ENCODE measurements at regions not wholly inside any gene's neighbourhood (a gene's known extent, or its start where the extent isn't known, plus 50 kb on each side); places are given as distances from the start of the nearest gene placed in this dataset.

- 0% methylated on average over 1 of the region's 1 CpG for WGBS (ENCODE audit: insufficient coverage, insufficient replicate concordance, low lambda C conversion rate, missing lambda C conversion rate)
Observed at GRCh38 chr13:61563645-61564044, 148.0 kb upstream of the PCDH20 start.

GRCh38 chr13:61546911-61547310 is 131.3 kb upstream of the PCDH20 start:
- H3K4me2 ChIP-seq (ENCODE audit: control insufficient read depth, insufficient read depth): no peak overlapping the region
- ChIA-PET POLR2A (no interaction called here), CTCF (no interaction called here), SMC1A (ENCODE audit: uncharacterized antibody, unreplicated experiment) (no interaction called here), RAD21 (ENCODE audit: unreplicated experiment) (no interaction called here)
- H4K20me1 ChIP-seq (ENCODE audit: control insufficient read depth, insufficient read depth): no peaks in the 10 kb centered on the region
- no peak for TF ChIP-seq POLR2A (IDR thresholded peaks at IDR 0.05; ENCODE audit: low read depth, low read length)
- TF ChIP-seq HDAC2 (IDR thresholded peaks at IDR 0.05): no peak
- no peak for TF ChIP-seq ELK1 (IDR thresholded peaks at IDR 0.05; ENCODE audit: low read depth, low read length)
- TF ChIP-seq CHD4 (IDR thresholded peaks at IDR 0.05): no peak
- TF ChIP-seq EP300 (IDR thresholded peaks at IDR 0.05; ENCODE audit: borderline replicate concordance in 1 of 2, control insufficient read depth in 1 of 2, low read depth in 2 of 2, low read length in 2 of 2): no peak
- no peak for TF ChIP-seq NBN (IDR thresholded peaks at IDR 0.05)
- TF ChIP-seq SUPT20H (IDR thresholded peaks at IDR 0.05; ENCODE audit: borderline replicate concordance, control insufficient read depth, low read depth, low read length): no peak
- TF ChIP-seq STAT1 (conservative IDR thresholded peaks at IDR 0.05): no peak
- TF ChIP-seq CREM (IDR thresholded peaks at IDR 0.05; ENCODE audit: low read depth): no peak
- no peak for TF ChIP-seq EZH2 (IDR thresholded peaks at IDR 0.05; ENCODE audit: borderline replicate concordance, control insufficient read depth, low read depth, low read length)
- no peak for TF ChIP-seq SREBF1 (IDR thresholded peaks at IDR 0.05; ENCODE audit: low read length)
- TF ChIP-seq HSF1 (IDR thresholded peaks at IDR 0.05; ENCODE audit: low read depth, low read length): no peak
- FAIRE-seq (no peak), DNase-seq (ENCODE audit: low read depth, low spot score) (no peak), ATAC-seq (no peak)
- intact Hi-C loops (cut with micrococcal nuclease; ENCODE audit: unreplicated experiment) (no loop called here), in situ Hi-C loops (cut with MboI) (no loop called here)
- H3K4me3 ChIP-seq: no peak overlapping the region
- H3K9ac ChIP-seq (ENCODE audit: control insufficient read depth, insufficient read depth, low read length): no peak overlapping the region
- H3K79me2 ChIP-seq (ENCODE audit: control insufficient read depth, insufficient read depth, low read length): no peaks in the 10 kb centered on the region
- H3K27ac ChIP-seq (ENCODE audit: control insufficient read depth, insufficient read depth): no peak overlapping the region
- no TSS peak for BruUV-seq (replicated peaks)
- 17% methylated on average over 6 of the region's 6 CpGs for WGBS (ENCODE audit: insufficient coverage, insufficient replicate concordance, low lambda C conversion rate, missing lambda C conversion rate)
- H2AFZ ChIP-seq (ENCODE audit: control insufficient read depth, low read depth, low read length): no peak overlapping the region
- H3K9me3 ChIP-seq (replicated peaks; ENCODE audit: control insufficient read depth, insufficient read depth, low read length): no peaks in the 10 kb centered on the region
- no peaks in the 10 kb centered on the region for H3K27me3 ChIP-seq (replicated peaks in 1 of 2; ENCODE audit: control insufficient read depth in 2 of 2, insufficient read depth in 2 of 2, low read length in 1 of 2)
- H3K4me1 ChIP-seq (ENCODE audit: control insufficient read depth, insufficient read depth, low read length): no peaks in the 10 kb centered on the region
- H3K36me3 ChIP-seq (ENCODE audit: control insufficient read depth in 2 of 2, insufficient read depth in 2 of 2, low read length in 1 of 2): no peaks in the 10 kb centered on the region

More at GRCh38 chr13:61563645-61564044, 148.0 kb upstream of the PCDH20 start:
- Histone ChIP-seq H4K20me1 (ENCODE audit: control insufficient read depth, insufficient read depth) (no peaks in the 10 kb centered on the region), H3K79me2 (ENCODE audit: control insufficient read depth, insufficient read depth, low read length) (no peaks in the 10 kb centered on the region), H3K27me3 (replicated peaks in 1 of 2; ENCODE audit: control insufficient read depth in 2 of 2, insufficient read depth in 2 of 2, low read length in 1 of 2) (no peaks in the 10 kb centered on the region), H3K4me1 (ENCODE audit: control insufficient read depth, insufficient read depth, low read length) (no peaks in the 10 kb centered on the region), H3K27ac (ENCODE audit: control insufficient read depth, insufficient read depth) (no peak overlapping the region), H3K9me3 (replicated peaks; ENCODE audit: control insufficient read depth, insufficient read depth, low read length) (no peaks in the 10 kb centered on the region), H3K36me3 (ENCODE audit: control insufficient read depth in 2 of 2, insufficient read depth in 2 of 2, low read length in 1 of 2) (no peaks in the 10 kb centered on the region), H2AFZ (ENCODE audit: control insufficient read depth, low read depth, low read length) (no peak overlapping the region), H3K4me3 (no peak overlapping the region), H3K9ac (ENCODE audit: control insufficient read depth, insufficient read depth, low read length) (no peak overlapping the region), H3K4me2 (ENCODE audit: control insufficient read depth, insufficient read depth) (no peak overlapping the region)
- ChIA-PET POLR2A (no interaction called here), SMC1A (ENCODE audit: uncharacterized antibody, unreplicated experiment) (no interaction called here), CTCF (no interaction called here), RAD21 (ENCODE audit: unreplicated experiment) (no interaction called here)
- no TSS peak for BruUV-seq (replicated peaks)
- in situ Hi-C loops (cut with MboI): no loop called here
- ATAC-seq (no peak), DNase-seq (ENCODE audit: low read depth, low spot score) (no peak), FAIRE-seq (no peak)
- intact Hi-C loops (cut with micrococcal nuclease; ENCODE audit: unreplicated experiment): no loop called here
- TF ChIP-seq USF1 (IDR thresholded peaks at IDR 0.05; ENCODE audit: borderline replicate concordance, extremely low read length, insufficient read depth, low read depth, low read length) (no peak), CREM (IDR thresholded peaks at IDR 0.05; ENCODE audit: low read depth) (no peak), RCOR1 (conservative IDR thresholded peaks at IDR 0.05; ENCODE audit: low read depth, low read length) (no peak), BRCA1 (IDR thresholded peaks at IDR 0.05; ENCODE audit: low read depth, low read length) (no peak), POLR2A (IDR thresholded peaks at IDR 0.05; ENCODE audit: low read depth, low read length) (no peak), FOXM1 (IDR thresholded peaks at IDR 0.05; ENCODE audit: low read depth, low read length) (no peak), NBN (IDR thresholded peaks at IDR 0.05) (no peak)
